Mesodermal cell (in vitro differentiated cells): ENCODE measurements at regions not wholly inside any gene's neighbourhood (a gene's known extent, or its start where the extent isn't known, plus 50 kb on each side); places are given as distances from the start of the nearest gene placed in this dataset.

Source experiments
- H3K27ac ChIP-seq: 2 replicates; pipeline ENCODE4 v1.7.0; 2013; ENCODE audit warnings: mild to moderate bottlenecking, low read depth, low read length, moderate library complexity; ENCODE audit not compliant: severe bottlenecking
- H3K36me3 ChIP-seq: 2 replicates; pipeline ENCODE4 v1.7.1; 2013; ENCODE audit warnings: mild to moderate bottlenecking, low read length, moderate library complexity; ENCODE audit not compliant: control insufficient read depth, insufficient read depth
- H3K4me1 ChIP-seq: one replicate; pipeline ENCODE4 v1.7.1; 2013; ENCODE audit warnings: mild to moderate bottlenecking, low read length; ENCODE audit not compliant: insufficient read depth, control insufficient read depth, poor library complexity, severe bottlenecking
- H3K4me3 ChIP-seq: 2 replicates; pipeline ENCODE4 v1.7.0; 2013; ENCODE audit warnings: low read length, control low read depth, mild to moderate bottlenecking; ENCODE audit not compliant: insufficient read depth, poor library complexity, severe bottlenecking; ENCODE audit errors: extremely low read depth
- H3K9me3 ChIP-seq: 2 replicates; pipeline ENCODE4 v1.7.1; 2013; ENCODE audit warnings: mild to moderate bottlenecking, low read length, moderate library complexity; ENCODE audit not compliant: control insufficient read depth
- WGBS, 2 experiments: methylation state at CpG; one replicate each; pipeline ENCODE4 v1.1.5; 2013; ENCODE audit warnings: missing lambda C conversion rate in 2 of 2; ENCODE audit not compliant: insufficient coverage in 2 of 2; 5-methylcytosine and 5-hydroxymethylcytosine counted together

GRCh38 chr22:48898524-48899250, 929.0 kb downstream of the BRD1 start:
- WGBS, 2 experiments: 89 to 91% methylated on average over 18 to 21 of the region's 21 CpGs

GRCh38 chr22:48897645-48898370, 929.9 kb downstream of the BRD1 start:
- Histone ChIP-seq H3K4me1 (no peaks in the 10 kb centered on the region), H3K36me3 (no peaks in the 10 kb centered on the region), H3K9me3 (no peaks in the 10 kb centered on the region), H3K4me3 (no peak overlapping the region), H3K27ac (no peak overlapping the region)
- 87 to 94% methylated on average over 9 to 10 of the region's 14 CpGs for WGBS, 2 experiments

More at GRCh38 chr22:48898524-48899250, 929.0 kb downstream of the BRD1 start:
- H3K4me3 ChIP-seq: no peak overlapping the region
- no peaks in the 10 kb centered on the region for H3K9me3 ChIP-seq
- no peak overlapping the region for H3K27ac ChIP-seq
- H3K4me1 ChIP-seq: no peaks in the 10 kb centered on the region
- H3K36me3 ChIP-seq: no peaks in the 10 kb centered on the region

GRCh38 chr22:48896766-48897644, 930.7 kb downstream of the BRD1 start:
- no peaks in the 10 kb centered on the region for H3K36me3 ChIP-seq
- 88 to 89% methylated on average over 26 to 31 of the region's 33 CpGs for WGBS, 2 experiments
- H3K4me3 ChIP-seq: no peak overlapping the region
- H3K4me1 ChIP-seq: no peaks in the 10 kb centered on the region
- H3K27ac ChIP-seq: no peak overlapping the region
- no peaks in the 10 kb centered on the region for H3K9me3 ChIP-seq

- 87 to 90% methylated on average over 19 to 20 of the region's 24 CpGs for WGBS, 2 experiments
- H3K27ac ChIP-seq: no peak overlapping the region
- H3K9me3 ChIP-seq: no peaks in the 10 kb centered on the region
- no peaks in the 10 kb centered on the region for H3K4me1 ChIP-seq
- no peak overlapping the region for H3K4me3 ChIP-seq
- H3K36me3 ChIP-seq: no peaks in the 10 kb centered on the region
Measured at GRCh38 chr22:48895831-48896765, 931.6 kb downstream of the BRD1 start.

- H3K4me1 ChIP-seq: no peaks in the 10 kb centered on the region
- WGBS, 2 experiments: 92 to 94% methylated on average over 5 to 6 of the region's 9 CpGs
- no peaks in the 10 kb centered on the region for H3K9me3 ChIP-seq
- H3K4me3 ChIP-seq: no peak overlapping the region
- H3K36me3 ChIP-seq: no peaks in the 10 kb centered on the region
- H3K27ac ChIP-seq: no peak overlapping the region
Measured at GRCh38 chr22:48895336-48895735, 932.3 kb downstream of the BRD1 start.

GRCh38 chr22:48894804-48895250, 932.8 kb downstream of the BRD1 start:
- no peaks in the 10 kb centered on the region for H3K4me1 ChIP-seq
- H3K27ac ChIP-seq: no peak overlapping the region
- no peak overlapping the region for H3K4me3 ChIP-seq
- WGBS, 2 experiments: 91% methylated on average over 9 to 12 of the region's 14 CpGs
- H3K9me3 ChIP-seq: no peaks in the 10 kb centered on the region
- H3K36me3 ChIP-seq: no peaks in the 10 kb centered on the region

- Histone ChIP-seq H3K9me3 (no peaks in the 10 kb centered on the region), H3K27ac (no peak overlapping the region), H3K36me3 (no peaks in the 10 kb centered on the region), H3K4me1 (no peaks in the 10 kb centered on the region), H3K4me3 (no peak overlapping the region)
- 82 to 84% methylated on average over 10 to 21 of the region's 23 CpGs for WGBS, 2 experiments
Measured at GRCh38 chr22:48894064-48894671, 933.5 kb downstream of the BRD1 start.

- no peaks in the 10 kb centered on the region for H3K4me1 ChIP-seq
- no peaks in the 10 kb centered on the region for H3K9me3 ChIP-seq
- H3K36me3 ChIP-seq: no peaks in the 10 kb centered on the region
- 90 to 93% methylated on average over 8 to 13 of the region's 16 CpGs for WGBS, 2 experiments
- no peak overlapping the region for H3K27ac ChIP-seq
- no peak overlapping the region for H3K4me3 ChIP-seq
Measured at GRCh38 chr22:48893288-48894063, 934.2 kb downstream of the BRD1 start.

GRCh38 chr22:48892578-48893287, 934.9 kb downstream of the BRD1 start:
- H3K9me3 ChIP-seq: no peaks in the 10 kb centered on the region
- H3K4me3 ChIP-seq: no peak overlapping the region
- no peaks in the 10 kb centered on the region for H3K36me3 ChIP-seq
- no peaks in the 10 kb centered on the region for H3K4me1 ChIP-seq
- WGBS, 2 experiments: 78 to 90% methylated on average over 12 to 13 of the region's 14 CpGs
- H3K27ac ChIP-seq: no peak overlapping the region
